Thyroid gland (tissue), 4 donors: ENCODE measurements at regions not wholly inside any gene's neighbourhood (a gene's known extent, or its start where the extent isn't known, plus 50 kb on each side); places are given as distances from the start of the nearest gene placed in this dataset.

ENCODE experiments used
- POLR2A ChIP-seq, 2 donors: fragments of 450-650 bp; IDR thresholded peaks; one replicate each; pipeline ENCODE4 v1.6.1; 2017; ENCODE audit warnings: antibody characterized with exemption in 2 of 2, mild to moderate bottlenecking in 2 of 2, moderate library complexity in 1 of 2
- TF ChIP-seq, protein P1 (sequence below), 6 experiments: fragments of 200-600 bp in 3 of 6; fragments of 450-650 bp in 3 of 6; sonication (generic) in 3 of 6; IDR thresholded peaks; one replicate each; pipeline ENCODE4 v1.5.1; 2016 to 2019; ENCODE audit warnings: antibody characterized with exemption in 6 of 6, mild to moderate bottlenecking in 2 of 6, inconsistent platforms in 1 of 6, moderate library complexity in 1 of 6

DNA sequence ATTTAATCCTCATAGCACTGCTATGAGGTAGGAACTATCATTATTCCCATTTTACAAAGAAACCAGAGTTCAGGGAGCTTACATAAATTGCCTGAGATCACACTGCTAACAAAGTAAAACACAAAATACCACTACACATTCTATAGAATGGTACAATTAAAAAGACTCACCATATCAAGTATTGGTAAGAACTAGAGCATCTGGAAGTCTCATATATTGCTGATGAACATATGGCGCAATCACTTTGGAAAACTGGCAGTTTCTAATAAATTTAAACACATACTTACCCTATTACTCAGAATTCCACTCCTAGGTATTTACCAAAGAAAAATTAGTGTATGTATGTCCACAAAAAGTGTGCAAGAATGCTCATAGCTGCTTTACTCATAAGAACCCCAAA is 261.5 kb downstream of the RRAGC start:
- TF ChIP-seq, protein P1, sequence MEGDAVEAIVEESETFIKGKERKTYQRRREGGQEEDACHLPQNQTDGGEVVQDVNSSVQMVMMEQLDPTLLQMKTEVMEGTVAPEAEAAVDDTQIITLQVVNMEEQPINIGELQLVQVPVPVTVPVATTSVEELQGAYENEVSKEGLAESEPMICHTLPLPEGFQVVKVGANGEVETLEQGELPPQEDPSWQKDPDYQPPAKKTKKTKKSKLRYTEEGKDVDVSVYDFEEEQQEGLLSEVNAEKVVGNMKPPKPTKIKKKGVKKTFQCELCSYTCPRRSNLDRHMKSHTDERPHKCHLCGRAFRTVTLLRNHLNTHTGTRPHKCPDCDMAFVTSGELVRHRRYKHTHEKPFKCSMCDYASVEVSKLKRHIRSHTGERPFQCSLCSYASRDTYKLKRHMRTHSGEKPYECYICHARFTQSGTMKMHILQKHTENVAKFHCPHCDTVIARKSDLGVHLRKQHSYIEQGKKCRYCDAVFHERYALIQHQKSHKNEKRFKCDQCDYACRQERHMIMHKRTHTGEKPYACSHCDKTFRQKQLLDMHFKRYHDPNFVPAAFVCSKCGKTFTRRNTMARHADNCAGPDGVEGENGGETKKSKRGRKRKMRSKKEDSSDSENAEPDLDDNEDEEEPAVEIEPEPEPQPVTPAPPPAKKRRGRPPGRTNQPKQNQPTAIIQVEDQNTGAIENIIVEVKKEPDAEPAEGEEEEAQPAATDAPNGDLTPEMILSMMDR (IDR thresholded peaks at IDR 0.05), result no peak
- no peak for TF ChIP-seq POLR2A (IDR thresholded peaks at IDR 0.05)
